ENCODE measurements at regions not wholly inside any gene's neighbourhood (a gene's known extent, or its start where the extent isn't known, plus 50 kb on each side); places are given as distances from the start of the nearest gene placed in this dataset.

DNA sequence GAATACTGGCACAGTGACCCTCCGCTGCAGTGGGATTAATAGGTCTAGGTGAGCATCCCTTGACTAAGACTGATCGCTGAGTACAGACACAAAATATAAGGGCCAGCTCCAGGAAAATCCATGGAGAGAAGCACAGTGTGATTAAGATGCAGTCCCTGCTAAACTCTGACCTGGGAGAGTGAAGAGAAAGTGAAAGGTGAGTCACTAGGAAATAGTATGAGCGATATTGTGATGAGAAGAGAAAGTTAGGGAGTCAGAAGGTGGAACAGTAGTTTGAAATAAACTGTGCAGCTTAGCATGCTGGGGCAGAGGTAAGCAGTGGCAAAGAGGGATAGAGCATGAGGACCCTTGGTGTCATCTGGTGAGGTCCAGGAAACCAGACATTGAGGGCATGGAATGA is 278.6 kb upstream of the MAP3K7 start:
- H3K9me3 ChIP-seq (ENCODE audit: control insufficient read depth, insufficient read depth, low read length) = no peaks in the 10 kb centered on the region
- TF ChIP-seq, protein P1, sequence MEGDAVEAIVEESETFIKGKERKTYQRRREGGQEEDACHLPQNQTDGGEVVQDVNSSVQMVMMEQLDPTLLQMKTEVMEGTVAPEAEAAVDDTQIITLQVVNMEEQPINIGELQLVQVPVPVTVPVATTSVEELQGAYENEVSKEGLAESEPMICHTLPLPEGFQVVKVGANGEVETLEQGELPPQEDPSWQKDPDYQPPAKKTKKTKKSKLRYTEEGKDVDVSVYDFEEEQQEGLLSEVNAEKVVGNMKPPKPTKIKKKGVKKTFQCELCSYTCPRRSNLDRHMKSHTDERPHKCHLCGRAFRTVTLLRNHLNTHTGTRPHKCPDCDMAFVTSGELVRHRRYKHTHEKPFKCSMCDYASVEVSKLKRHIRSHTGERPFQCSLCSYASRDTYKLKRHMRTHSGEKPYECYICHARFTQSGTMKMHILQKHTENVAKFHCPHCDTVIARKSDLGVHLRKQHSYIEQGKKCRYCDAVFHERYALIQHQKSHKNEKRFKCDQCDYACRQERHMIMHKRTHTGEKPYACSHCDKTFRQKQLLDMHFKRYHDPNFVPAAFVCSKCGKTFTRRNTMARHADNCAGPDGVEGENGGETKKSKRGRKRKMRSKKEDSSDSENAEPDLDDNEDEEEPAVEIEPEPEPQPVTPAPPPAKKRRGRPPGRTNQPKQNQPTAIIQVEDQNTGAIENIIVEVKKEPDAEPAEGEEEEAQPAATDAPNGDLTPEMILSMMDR (IDR thresholded peaks at IDR 0.05; ENCODE audit: low read depth, low read length) = no peak
- ChIA-PET POLR2A (no interaction called here), CTCF (no interaction called here)
- DNase-seq (ENCODE audit: low read depth, low spot score) = no peak
- H3K4me3 ChIP-seq (ENCODE audit: low read depth, low read length) = no peak overlapping the region
- no peaks in the 10 kb centered on the region for H3K27me3 ChIP-seq (ENCODE audit: control insufficient read depth, insufficient read depth, low read length)
- H3K27ac ChIP-seq (ENCODE audit: low read depth, low read length) = no peak overlapping the region

DNA sequence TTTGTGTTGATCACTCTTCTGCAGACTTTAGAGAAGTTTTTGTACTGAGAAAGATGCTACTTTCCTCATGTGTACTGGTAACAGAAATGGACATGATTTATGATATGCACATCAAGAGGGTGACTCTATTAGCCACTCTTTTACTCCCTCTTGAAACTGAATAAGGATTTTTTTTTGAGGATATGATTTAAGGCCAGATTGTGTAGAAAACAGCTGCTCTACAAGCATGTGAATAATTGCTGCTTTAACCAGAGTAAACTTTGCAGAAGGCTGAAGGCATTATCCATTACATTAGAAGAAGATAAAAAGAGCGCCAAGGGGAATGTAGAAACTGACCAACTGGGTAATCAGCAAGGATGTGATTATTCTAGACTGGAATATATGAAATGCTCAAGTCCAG is 276.2 kb upstream of the MAP3K7 start:
- no peak for DNase-seq (ENCODE audit: low read depth, low spot score)
- no peaks in the 10 kb centered on the region for H3K27me3 ChIP-seq (ENCODE audit: control insufficient read depth, insufficient read depth, low read length)
- H3K9me3 ChIP-seq (ENCODE audit: control insufficient read depth, insufficient read depth, low read length) = no peaks in the 10 kb centered on the region
- ChIA-PET CTCF (interaction anchor here (0.6 kb wide), 1 partner anchor 992 kb away, joined by 3 read pairs; no protein-coding TSS in a partner anchor), POLR2A (no interaction called here)
- no peak overlapping the region for H3K4me3 ChIP-seq (ENCODE audit: low read depth, low read length)
- TF ChIP-seq, protein P1 (IDR thresholded peaks at IDR 0.05; ENCODE audit: low read depth, low read length) = no peak
- H3K27ac ChIP-seq (ENCODE audit: low read depth, low read length) = no peak overlapping the region

DNA sequence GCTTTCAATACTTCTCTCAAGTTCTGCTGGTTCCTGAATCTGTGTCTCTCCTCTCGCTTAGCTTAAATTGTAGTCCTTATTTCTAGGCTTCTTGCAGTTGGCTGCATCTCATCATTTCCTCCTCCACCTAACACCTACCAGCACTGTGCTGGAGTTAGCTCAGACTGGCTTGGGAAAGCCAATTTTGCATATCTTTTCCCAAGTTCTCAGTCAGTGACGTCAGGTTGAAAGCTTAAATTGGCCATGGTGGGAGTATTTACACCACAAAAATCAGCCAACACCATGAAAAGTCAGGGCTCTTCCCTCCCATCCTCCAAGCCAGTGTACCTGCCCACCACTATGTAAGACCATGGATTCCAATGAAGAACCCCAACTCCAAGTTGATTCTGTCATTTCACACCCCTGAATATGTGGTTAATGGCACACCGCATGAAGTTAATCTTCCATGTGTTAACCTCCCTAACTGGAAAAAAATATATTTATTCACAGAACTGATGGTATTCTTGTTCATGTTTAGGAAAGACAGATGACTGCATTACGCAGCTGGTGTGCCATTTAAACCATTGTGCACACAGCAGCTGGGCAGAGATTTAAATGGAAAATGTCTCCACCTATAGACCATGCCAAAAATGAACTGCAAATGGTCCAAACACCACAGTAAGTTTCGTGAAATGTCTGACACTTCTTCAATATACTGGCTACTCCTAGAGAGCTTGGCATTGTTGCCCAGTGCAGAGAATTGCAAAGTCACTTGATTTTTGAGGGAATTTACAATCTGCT is 274.1 kb upstream of the MAP3K7 start:
- no peak for DNase-seq (ENCODE audit: low read depth, low spot score)
- no peak overlapping the region for H3K27ac ChIP-seq (ENCODE audit: low read depth, low read length)
- no peaks in the 10 kb centered on the region for H3K27me3 ChIP-seq (ENCODE audit: control insufficient read depth, insufficient read depth, low read length)
- POLR2A ChIA-PET = no interaction called here
- no peaks in the 10 kb centered on the region for H3K9me3 ChIP-seq (ENCODE audit: control insufficient read depth, insufficient read depth, low read length)
- no peak overlapping the region for H3K4me3 ChIP-seq (ENCODE audit: low read depth, low read length)
- TF ChIP-seq, protein P1 (IDR thresholded peaks at IDR 0.05; ENCODE audit: low read depth, low read length) = 0 out of 2 replicates have a peak, but pooled peaks have one; percentile 13
- CTCF ChIA-PET = no interaction called here

DNA sequence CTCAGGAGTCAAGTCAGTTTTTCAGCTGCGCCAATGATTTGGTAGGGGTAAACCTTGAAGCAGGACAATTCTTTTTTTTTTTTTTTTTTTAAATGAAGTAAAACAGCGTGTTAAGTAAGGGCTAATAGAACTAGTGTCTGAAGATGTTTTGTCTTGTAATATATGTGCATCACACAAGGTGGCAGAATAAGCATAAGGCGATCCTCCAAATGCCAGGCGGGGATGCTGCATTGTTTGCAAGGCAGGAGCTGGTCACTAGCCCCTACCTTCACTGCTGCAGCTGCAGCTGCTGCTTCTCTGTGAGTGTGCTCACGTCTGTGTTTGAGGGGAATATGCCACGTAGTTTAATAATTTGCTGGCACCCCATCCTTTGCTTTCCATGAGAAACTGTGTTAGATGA is 272.7 kb upstream of the MAP3K7 start:
- H3K4me3 ChIP-seq (ENCODE audit: low read depth, low read length) = no peak overlapping the region
- ChIA-PET POLR2A (no interaction called here), CTCF (interaction anchor here (0.7 kb wide), 1 partner anchor 818 kb away, joined by 5 read pairs; no protein-coding TSS in a partner anchor)
- H3K27me3 ChIP-seq (ENCODE audit: control insufficient read depth, insufficient read depth, low read length) = no peaks in the 10 kb centered on the region
- TF ChIP-seq, protein P1 (IDR thresholded peaks at IDR 0.05; ENCODE audit: low read depth, low read length) = no peak
- no peaks in the 10 kb centered on the region for H3K9me3 ChIP-seq (ENCODE audit: control insufficient read depth, insufficient read depth, low read length)
- no peak overlapping the region for H3K27ac ChIP-seq (ENCODE audit: low read depth, low read length)
- DNase-seq (ENCODE audit: low read depth, low spot score) = no peak

DNA sequence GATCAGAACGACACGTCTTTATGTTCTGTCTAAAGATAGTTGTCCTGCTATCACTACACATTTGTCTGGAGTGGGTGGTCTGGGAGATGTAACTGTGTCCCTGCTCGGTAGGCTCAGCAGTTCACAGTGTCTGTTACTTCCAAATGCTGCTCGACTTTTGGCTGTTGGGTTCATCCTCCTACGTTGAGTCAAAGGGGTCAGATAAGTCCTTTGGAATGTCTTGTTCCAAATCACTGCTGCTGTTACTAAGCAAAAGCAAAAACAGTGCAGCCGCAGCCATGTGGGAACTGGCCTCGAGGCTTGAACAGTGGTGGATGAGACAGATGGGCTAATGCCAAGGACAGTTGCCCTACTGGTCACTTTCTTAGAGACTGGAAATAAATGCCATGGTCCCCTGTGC is 272.2 kb upstream of the MAP3K7 start:
- Histone ChIP-seq H3K9me3 (ENCODE audit: control insufficient read depth, insufficient read depth, low read length) (no peaks in the 10 kb centered on the region), H3K27ac (ENCODE audit: low read depth, low read length) (no peak overlapping the region), H3K4me3 (ENCODE audit: low read depth, low read length) (no peak overlapping the region), H3K27me3 (ENCODE audit: control insufficient read depth, insufficient read depth, low read length) (no peaks in the 10 kb centered on the region)
- CTCF ChIA-PET = interaction anchor here (0.7 kb wide), 1 partner anchor 818 kb away, joined by 5 read pairs; no protein-coding TSS in a partner anchor
- TF ChIP-seq, protein P1 (IDR thresholded peaks at IDR 0.05; ENCODE audit: low read depth, low read length) = no peak
- no peak for DNase-seq (ENCODE audit: low read depth, low spot score)
- POLR2A ChIA-PET = no interaction called here

Data from AG04450 (cell line).